Activated effector memory CD4-positive, alpha-beta T cell treated with anti-CD3 and anti-CD28 coated beads, Interleukin-2, amount 50 U/mL, for 16 hours (primary cell): ENCODE measurements at regions not wholly inside any gene's neighbourhood (a gene's known extent, or its start where the extent isn't known, plus 50 kb on each side); places are given as distances from the start of the nearest gene placed in this dataset.
"Not testable (repeated sequence)": the region's sequence is repeated elsewhere in the genome, so short reads cannot be mapped to it uniquely, and the experiment has no call there.

Experiments used
- DNase-seq: peaks from one replicate; pipeline ENCODE4 v3.0.0-alpha.2; 2020

DNA sequence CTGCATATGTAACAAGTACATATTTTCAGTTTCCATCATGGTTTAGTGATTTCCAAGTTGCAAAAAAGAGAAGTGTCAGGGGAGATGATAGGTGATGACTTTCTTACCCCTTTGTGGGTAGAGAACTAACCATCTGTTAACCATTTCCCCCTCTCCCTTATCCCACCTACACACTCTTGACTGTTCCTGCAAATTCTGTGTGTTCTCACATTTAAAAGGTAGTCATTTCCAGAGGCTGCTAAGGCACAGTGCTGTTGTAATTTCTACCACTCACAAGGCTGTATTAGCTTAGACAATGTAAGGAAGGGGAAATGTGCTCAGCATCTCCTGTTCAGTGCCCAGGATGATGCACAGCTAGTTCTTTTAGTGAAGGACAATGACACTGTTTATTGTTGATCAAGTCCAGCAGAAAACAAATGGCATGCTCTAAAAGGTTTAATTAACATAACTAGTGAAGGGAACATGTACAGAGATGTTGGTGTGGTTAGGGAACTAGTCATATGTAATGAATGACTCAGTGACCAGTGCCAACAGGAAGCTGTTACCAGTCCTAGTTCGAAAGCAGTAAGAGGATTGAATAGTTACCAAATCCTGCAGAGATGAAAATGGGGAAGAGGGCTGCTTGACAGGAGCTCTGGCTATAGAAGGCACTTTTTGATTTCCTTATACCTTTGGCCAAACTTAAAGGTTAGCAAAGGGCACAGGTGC, 165.1 kb downstream of the PLK2 start:
- no peak for DNase-seq

GRCh38 chr5:58288275-58288674, 171.6 kb downstream of the PLK2 start:
- DNase-seq = not testable (repeated sequence)

GRCh38 chr5:58286741-58287140, 173.1 kb downstream of the PLK2 start:
- no peak for DNase-seq

- DNase-seq = no peak
Measured at GRCh38 chr5:58285900-58286299, 174.0 kb downstream of the PLK2 start.

- DNase-seq = no peak
Measured at GRCh38 chr5:58284886-58285285, 175.0 kb downstream of the PLK2 start.

- DNase-seq = no peak
Measured at GRCh38 chr5:58281189-58281588, 178.7 kb downstream of the PLK2 start.

- no peak for DNase-seq
Measured at GRCh38 chr5:58279259-58279658, 180.6 kb downstream of the PLK2 start.

- no peak for DNase-seq
Measured at GRCh38 chr5:58276431-58276830, 183.5 kb downstream of the PLK2 start.

GRCh38 chr5:58275516-58275915, 184.4 kb downstream of the PLK2 start:
- no peak for DNase-seq

GRCh38 chr5:58274191-58274590, 185.7 kb downstream of the PLK2 start:
- no peak for DNase-seq

DNA sequence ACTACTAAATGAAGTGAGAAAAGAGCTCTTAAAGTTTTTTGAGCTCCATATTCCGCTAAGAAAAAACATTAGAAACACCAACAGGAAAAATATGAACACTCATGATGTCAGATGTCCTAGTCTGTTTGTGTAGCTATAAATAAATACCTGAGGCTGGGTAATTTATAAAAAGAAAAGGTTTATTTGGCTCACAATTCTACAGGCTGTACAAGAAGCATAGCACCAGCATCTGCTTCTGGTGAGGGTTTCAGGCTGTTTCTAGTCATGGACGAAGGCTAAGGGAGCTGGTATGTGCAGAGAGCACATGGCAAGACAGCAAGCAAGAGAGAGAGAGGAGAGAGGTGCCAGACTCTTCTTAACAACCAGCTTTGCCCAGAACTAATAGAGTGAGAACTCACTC, 186.2 kb downstream of the PLK2 start:
- no peak for DNase-seq

DNA sequence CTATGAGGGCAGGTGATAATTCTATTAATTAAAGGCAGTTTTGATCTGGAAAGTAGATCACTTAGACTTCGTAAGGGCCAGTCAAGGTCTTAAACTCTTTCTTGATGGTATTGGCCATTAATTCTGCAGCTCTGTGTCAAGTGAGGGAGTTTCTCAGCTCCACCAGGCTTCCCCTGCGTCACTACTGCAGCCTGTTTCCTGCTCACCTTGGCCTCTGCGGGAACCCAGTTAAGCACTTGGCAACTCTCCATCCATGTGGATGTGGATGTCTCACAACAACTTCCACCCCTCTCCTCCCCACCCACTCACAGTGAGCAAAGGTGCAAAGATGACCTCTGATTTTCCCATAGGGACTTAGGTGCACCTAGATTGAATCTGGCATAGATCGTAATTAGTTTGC, 191.6 kb downstream of the PLK2 start:
- DNase-seq = no peak

GRCh38 chr5:58266402-58266801, 193.5 kb downstream of the PLK2 start:
- no peak for DNase-seq

DNA sequence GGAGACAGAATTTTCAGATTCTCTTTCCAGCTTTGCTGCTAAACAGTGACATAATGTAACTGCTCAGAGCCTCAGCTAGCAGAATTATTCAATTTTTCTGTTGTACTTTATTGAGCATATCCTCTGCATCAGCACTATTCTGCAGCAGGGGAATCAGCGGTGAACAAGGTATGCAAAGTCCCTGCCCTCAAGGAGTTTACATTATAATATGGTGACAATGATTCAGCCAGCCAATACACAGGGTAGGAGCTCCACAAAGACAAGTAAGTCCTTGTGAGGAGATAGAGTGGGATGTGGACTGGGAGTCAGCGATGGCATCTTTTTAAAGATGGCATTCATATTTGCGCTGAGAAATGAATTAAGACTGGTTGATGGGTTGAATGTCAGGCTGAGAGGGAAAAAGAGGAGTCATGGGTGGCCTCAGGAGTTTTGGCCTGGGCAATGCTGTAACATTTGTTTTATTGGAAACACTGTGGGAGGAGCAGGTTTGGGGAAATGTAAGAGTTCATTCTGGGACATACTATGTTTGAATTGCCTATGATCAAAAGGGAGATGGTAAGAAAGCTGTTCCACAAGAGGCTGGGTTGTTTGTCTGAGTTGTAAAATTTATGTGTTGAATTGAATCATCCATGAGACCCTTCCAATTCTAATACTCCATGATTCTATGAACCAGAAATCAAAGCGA, 194.5 kb downstream of the PLK2 start:
- no peak for DNase-seq

DNA sequence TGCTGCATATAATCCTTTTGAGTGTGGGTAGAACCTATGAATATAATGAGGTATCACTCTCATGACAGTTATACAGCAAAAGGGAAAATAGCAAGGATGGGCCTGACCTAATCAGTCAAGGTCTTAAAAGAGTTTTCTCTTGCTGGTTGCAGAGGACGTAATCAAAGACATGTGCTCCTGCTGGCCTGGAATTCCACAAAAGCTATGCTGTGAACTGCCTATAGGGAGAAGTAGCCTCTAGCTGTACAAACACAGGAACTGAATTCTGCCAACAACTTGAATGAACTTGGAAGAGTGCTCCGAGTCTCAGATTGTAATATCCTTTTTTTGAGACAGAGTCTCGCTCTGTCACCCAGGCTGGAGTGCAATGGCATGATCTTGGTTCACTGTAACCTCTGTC, 195.6 kb downstream of the PLK2 start:
- no peak for DNase-seq

DNA sequence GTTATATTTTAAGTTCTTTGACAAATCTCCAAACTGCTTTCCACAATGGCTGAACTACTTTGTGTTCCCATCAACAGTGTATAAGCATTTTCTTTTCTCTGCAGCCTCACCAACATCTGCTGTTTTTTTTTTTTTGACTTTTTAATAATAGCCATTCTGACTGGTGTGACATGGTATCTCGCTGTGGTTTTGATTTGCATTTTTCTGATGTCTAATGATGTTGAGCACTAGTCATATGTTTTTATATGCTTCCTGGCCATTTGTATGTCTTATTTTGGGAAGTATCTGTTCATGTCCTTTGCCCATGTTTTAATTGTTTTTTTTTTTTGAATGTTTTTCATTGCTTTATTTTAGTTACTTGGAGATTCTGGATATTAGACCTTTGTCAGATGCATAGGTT, 196.6 kb downstream of the PLK2 start:
- DNase-seq = no peak

- DNase-seq = no peak
Measured at GRCh38 chr5:58262226-58262625, 197.7 kb downstream of the PLK2 start.

DNA sequence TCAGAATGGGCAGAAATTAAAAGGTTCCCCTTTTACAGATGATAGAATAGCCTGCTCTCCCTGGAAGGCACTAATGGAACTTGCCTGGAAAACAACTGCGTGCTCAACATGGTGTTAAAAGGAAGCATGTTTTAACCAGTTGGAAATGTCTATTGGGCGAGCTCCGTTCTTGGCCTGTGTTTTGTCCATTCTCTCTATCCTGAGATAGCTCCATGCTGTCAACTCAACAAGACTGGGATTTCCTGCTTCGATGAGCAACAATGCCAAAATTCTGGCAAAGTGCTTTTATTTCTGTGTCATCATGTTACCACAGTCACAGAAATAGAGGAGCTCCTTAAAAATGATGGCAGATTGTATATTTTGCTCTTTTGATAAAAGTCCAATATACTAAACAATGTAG, 198.3 kb downstream of the PLK2 start:
- no peak for DNase-seq

DNA sequence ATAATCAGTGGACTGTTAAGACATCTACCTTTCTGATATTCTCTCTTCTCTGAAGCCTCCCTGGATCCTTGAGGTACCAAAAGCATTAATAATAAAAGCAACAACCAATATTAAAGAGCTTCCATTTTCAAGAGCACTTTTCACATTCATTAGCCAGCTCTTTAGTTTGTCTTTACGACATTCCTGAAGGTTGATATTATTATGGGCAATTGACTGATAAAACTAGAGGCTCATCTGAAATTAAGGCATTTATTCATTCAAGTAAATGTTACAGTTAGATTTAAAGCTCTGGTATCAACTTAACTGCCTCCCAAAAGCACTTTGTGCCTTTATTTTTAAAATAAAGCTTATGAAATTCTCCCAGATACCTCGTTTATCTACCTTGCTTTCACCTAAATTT, 199.6 kb downstream of the PLK2 start:
- no peak for DNase-seq

- DNase-seq = no peak
Measured at GRCh38 chr5:58259685-58260152, 200.2 kb downstream of the PLK2 start.

- DNase-seq = no peak
Measured at GRCh38 chr5:58258984-58259684, 200.8 kb downstream of the PLK2 start.

DNA sequence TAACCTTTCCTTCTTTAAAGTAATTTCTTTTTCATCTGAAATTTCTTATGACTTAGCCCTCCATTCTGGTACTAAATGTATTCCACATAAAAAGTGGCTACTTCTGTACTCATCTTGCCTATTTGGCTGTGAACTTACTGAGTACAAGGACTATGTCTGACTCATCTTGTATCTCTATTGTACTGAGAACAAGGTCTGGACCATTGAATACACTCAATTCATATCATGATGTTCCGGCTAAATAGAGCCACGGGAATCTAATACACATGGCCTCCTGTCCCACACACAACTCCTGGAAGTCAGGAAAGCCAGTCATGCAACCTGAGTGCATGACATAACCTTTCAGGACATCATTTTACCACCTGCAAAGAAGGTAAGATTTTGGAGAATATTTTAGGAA, 203.9 kb downstream of the PLK2 start:
- no peak for DNase-seq

DNA sequence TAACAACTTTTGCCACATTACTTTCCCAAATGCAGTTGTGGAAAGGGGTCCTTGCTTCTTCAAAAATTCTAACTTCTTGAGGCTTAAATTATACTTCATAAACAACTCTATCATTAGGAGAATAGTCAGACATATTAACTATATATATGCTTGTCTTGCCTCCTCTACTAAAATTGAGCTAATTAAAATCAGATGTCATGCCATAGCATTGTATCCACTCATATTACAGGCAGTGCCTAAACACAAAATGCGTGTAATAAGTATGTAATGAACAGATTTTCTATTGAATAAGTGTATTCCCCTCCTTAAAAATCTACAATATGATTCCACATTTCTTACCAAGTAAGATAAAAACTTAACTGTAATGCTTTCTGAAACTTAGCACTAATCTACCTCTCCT, 204.5 kb downstream of the PLK2 start:
- DNase-seq = no peak

GRCh38 chr5:58248221-58248620, 211.7 kb downstream of the PLK2 start:
- DNase-seq = no peak
